GM19351 (cell line): ENCODE measurements at regions not wholly inside any gene's neighbourhood (a gene's known extent, or its start where the extent isn't known, plus 50 kb on each side); places are given as distances from the start of the nearest gene placed in this dataset.

Experiments used
- ATAC-seq: cut with Tn5 transposase; IDR thresholded peaks from one replicate; pipeline ENCODE4 v1.9.1; 2021; ENCODE audit warnings: mild to moderate bottlenecking, moderate library complexity; ENCODE audit not compliant: unreplicated experiment

DNA sequence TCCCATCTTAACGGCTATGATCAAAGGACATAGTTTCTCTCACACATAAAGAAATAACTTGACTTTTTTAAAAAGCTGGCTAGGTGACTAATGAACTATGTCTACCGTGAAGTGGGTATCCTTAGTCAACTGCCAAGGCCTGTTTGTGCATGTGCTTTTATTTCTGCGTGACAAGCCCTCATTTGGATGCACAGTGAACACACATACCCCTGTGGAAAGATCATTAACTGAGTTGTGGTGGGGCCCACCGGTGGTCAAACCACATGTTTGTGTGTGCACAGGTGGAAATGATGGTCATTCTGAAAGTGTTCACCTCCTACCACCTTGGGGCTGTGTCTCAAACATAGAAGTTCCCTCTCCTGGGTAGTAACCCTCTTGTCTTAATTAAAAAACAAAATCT, 256.1 kb upstream of the SALL1 start:
- ATAC-seq, result no peak

DNA sequence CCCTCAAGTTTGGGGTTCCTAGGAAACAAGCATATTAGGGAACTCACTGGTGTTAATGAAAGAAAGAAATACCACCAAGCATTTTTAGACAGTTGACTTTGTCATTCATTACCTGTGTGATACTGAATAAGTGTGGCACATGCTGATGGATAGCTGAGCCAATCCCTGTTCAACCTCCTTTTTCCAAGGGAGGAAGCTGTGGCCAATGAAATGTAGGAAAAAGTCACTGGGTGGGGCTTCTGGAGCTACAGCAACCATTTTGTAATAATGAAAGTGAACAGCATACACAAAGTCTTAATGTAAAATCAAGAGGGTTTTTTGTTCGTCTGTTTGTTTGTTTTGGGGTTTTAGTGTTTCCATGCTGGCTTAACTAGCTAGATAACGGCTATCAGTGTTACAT, 254.3 kb upstream of the SALL1 start:
- ATAC-seq, result no peak

DNA sequence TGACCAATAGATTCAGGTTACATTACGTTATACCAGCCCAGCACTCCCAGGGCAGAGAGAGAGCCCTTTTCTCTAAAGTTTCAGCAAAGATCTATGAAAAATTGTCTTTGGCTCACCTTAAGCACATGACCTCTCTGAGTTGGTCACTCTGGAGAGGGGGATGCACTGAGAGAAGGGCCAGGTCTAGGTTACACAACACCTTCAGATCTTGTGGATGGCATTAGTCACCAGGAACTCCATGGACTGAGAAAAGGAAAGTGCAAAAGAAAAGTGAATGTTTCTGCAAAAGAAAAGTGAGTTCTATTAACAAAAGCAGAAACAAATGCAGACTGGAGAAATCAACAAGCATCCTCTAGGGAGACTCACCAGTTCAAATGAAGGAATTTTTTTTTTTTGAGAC, 253.3 kb upstream of the SALL1 start:
- no peak for ATAC-seq

DNA sequence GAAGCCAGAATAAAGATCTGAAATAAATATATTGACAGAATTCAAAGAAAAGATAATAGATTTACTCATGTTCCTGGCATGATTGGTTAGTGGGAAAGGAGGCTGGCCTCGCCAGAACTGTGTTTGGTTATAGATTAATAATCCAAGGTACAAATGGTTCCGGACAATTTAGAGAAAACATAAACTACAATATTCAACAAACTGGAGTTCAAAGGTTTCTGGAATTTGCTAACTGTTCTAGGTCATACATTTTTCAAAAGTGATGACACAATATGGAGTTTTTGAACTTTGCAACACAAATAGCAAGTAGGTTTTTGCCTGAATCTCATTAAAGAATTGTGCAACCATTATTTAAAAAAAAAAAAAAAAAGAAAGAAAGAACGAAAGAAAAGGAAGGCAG, 251.7 kb upstream of the SALL1 start:
- ATAC-seq, result no peak

DNA sequence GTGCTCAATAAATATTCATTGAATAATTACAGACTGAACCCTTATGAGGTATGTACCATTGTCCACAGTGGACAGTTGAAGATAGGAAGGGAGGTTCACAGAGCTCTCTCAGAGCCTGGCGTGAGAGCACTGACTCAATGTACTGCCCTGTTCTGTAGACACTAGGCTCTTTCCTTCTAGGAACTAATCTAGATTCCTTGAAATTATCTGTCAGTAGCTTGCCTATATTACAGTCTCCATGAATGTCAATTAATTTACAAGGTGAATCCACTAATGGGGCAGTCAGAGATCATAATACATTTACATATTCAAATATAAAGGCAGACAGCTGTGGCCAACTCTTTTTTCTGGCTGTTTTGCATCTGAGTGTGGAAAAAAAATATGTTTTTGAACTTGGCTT, 251.2 kb upstream of the SALL1 start:
- ATAC-seq, result no peak

DNA sequence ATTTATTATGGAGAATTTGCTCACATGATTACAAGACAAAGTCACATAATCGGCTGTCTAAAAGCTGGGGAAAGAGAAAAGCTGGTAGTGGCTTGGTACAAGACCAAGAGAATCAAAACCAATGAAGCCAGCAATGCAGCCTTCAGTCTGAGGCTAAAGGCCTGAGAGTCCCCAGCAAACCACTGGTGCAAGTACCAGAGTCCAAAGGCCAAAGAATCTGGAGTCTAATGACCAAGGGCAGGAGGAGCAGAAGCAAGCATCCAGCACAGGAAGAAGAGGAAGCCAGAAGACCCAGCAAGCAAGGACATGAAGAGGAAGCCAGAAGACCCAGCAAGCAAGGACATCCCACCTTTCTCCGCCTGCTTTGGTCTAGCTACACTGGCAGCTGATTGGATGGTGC, 250.6 kb upstream of the SALL1 start:
- no peak for ATAC-seq

DNA sequence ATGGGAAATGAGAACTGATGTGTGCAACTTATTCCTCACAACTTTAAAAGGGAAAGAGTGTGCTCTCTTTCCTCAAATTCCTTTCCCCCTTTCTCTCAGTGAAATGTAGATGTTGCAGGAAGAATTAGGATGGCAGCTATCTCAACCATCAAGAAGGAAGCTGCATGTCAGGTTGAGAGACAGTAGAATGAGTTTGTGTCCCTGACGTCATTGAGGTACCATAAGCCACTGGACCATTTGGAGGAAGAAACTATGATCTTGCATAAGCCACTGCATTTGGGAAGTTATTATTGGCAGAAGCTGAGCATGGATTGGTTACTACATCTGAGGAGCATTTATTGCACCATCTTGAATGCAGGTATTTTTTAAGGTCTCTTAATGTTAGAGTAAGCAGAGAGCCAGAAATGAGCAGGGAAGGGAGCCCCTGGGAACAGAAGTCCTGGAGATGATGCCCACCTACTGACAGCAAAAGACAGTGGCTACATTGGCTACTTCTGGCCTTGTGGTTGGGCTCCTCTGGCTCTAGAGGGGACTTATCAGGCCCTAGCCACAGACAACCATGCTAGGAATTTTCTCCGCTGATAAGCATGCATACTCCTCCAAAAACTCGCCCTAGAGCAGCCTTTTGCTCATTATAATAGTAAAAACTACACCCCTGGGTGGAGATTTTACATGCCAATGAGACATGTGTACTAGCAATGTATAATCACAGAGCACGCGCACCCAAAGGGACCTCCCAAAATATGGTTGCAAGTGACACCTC, 249.0 kb upstream of the SALL1 start:
- ATAC-seq, result no peak

DNA sequence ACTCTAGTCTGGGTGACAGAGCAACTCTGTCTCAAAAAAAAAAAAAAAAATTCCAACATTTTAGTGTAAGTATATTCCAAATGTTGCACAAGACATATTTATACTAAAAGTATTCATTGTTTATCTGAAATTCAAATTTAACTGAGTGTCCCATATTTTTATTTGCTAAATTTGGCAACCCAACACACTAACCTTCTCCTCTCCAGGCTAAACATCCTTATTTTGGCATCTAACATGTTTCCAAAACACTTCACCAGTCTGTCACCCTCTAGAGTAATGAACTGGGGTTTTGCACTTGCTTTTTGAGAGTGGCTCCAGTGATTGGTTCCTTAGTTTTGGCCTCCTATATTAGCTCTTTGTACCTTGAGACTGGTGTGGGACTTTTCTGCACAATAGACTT, 243.4 kb upstream of the SALL1 start:
- no peak for ATAC-seq

DNA sequence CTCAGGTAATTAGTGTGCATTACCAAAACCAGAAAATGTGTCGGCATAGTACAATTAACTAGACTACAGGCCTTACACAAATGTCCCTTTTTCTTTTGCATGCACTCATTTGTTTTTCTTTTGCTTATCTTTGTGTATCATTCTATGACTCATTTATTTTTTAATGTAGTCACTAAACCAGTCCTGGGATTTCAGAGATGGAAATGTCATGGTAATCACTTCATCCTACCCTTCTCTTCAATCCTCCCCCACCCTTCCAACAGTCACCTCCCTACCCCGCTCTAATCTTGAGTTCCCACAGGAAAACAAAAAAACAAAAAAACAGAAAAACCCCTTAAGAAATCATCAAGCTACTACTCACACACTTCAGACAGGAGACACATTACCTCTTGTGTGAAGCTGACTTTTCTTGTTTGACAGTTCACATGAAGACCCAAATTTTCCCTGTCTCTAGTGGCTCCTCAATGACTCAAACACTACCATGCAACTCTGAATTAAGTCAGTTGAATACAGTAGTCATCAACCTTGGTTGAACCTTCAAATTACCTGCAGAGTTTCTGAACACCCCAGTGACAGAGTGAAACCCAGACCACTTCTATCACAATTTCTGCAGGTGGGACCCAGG, 242.4 kb upstream of the SALL1 start:
- ATAC-seq, result no peak

DNA sequence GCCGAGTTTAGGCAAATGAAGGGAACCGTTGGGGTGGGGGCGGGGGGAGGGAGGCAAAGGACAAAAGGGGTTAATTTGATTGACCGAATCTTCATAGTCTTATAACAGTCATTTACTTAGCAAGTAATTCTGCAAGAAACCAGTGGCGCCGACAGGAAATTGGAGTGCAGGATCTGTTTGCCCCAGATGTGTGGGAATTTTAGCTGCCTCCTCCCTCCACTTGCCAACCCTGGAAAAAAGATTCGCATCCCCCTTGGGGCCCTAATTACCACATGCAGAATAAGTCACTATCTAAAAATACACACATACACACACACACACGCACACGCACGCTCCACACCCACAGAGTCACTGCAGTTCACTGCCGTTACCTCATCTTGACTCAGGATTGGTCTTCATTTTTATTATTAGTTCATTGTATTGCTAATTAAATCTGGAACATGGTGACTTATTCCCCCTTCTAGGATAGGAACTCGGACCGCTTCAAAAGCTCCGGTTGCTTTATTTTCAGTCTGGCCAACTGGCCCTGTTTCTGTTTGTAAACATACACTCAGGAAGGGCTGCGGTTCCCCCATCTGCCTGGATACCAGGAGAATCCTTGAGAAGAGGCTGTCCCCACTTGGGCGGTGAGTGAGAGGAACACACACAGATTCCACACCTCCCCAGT, 241.6 kb upstream of the SALL1 start:
- ATAC-seq, result no peak

DNA sequence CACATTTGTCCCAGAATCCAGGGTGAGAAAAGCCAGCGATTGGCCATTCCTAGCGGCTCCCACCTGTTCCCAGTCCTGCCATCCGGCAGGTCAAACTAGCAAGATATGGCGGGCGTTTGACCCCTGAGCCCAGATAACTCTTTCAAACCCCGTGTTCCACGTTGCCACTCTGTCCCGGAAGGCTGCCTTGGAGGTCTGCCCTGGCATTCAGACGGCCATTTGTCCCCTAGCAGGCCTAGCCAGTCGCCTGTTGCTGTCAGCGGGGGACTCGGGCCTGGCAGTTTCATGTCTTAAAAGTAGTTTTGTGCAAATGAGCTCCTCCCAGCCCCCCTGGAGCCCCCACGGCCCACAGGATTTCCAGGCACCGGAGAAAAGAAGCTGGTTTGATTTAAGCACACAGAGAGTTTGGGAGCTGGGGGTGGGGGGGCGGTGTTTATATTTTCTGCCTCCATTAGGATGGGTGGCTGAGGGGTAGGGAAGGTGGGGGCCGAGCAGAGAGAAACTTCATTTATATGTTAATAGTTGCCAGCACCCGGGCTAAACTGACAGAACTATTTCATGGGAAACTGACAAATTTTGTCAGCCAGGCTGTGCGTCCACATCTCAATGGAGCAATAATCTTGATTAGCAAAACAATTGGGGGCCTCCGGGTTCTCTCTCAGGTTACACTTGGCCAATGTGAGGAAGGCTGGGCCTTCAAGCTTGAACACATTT, 240.9 kb upstream of the SALL1 start:
- no peak for ATAC-seq

DNA sequence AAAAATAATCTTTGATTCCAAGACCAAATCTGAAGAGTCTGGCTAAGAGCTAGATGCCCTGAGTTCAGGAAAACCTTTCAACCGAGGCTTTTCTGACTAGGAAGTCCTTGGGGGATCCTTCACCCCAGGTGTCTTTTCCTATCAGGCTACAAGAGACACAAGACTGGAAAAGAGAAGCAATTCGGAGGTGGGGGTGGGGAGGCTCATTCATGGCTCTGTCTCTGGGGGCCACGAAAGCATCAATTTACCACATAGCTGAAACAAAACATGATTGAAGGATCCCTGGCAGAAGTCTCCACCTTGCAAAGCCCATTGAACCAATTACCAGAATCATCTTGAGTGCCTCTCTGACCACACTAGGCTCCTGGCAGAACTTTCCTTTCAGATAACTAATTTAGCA, 239.8 kb upstream of the SALL1 start:
- no peak for ATAC-seq

DNA sequence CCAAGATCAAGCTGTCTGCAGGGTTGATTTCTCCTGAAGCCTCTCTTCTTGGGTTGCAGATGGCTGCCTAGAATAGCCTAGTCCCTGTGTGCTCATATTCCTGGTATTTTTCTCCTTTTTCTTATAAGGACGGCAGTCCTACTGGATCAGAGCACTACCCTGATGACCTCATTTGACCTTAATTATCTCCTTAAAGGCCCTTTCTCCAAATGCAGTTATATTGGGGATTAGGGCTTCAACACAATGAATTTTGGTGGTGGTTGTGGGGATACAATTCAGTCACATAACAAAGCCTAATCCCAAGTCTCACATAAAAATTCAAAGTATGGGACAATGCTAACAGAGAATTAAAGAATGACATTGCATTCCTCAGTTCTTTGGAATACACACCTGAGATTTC, 238.8 kb upstream of the SALL1 start:
- no peak for ATAC-seq

DNA sequence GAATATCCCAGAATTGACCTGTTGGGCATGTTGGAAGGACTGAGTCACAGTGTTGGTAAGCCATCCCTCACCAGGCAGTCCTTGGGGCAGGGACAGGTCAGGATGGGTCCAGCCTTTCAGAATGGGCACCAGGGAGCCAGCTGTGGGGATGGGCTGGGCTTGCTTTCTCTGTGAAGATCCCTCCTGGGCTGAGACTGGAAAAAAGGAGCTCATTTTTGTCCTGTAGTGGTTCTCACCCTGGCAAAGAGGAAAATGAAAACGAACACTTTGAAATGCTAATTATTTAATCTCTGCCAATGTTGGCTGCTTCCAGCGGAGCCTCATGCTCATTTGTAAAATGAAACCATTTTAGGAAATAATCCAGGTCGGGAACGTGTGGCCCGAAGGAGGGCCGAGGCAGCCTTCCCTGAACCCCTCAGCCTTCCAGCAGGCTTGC, 237.5 kb upstream of the SALL1 start:
- ATAC-seq, result no peak

DNA sequence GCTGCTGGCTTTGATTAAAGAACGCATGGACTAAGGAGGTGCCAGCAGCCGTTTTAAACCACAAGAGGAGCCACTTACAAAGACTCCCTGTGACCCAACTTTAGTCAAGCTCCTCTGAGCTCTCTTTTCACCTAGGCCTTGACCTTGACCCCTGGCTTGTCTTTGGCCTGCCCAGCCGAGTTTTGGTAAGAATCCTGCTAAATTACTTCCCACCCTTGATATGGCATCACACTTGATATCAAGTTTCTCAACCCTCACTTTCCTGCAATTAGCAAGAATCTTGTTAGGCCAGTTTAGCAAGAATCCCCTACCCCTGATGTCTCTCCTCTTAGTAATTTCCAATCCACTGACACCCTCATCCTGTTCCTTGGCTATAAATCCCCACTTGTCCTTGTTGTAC, 232.8 kb upstream of the SALL1 start:
- ATAC-seq, result no peak

DNA sequence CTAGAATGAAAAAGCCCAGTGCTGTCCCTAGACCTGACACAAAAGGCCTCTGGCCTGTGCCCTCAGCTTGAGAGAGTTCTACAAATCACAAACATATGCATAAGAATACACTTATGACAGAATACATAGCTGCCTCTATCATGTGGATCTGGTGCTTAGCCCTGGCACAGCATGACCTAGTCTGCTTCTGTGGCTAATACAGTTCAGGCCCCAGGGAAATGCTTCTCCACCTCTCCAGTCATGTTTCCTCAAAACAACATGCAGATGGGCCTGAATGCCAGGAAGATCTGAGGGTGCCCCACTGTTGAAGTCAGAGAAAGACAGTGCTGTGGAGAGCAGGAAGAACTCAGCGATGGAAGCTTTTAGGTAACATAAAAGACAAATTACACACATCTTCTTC, 231.9 kb upstream of the SALL1 start:
- no peak for ATAC-seq

DNA sequence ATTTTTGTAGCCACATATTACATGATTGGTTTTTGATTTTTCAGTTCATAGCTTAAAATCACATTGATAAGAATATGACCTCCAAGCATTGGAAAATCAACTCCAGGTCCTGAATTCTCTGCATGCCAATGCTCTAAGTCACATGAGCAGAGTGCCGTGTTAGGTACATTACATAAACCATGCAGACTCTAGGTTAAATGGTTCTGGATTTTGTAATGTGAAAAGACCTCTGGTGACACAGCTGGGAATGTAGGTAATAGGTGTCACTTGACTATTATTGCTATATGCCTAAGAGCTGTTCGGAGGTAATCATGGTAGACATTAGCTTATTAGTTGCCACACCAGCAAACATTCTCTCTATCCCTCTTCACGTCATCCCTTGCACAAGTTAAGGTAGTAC, 231.1 kb upstream of the SALL1 start:
- no peak for ATAC-seq

DNA sequence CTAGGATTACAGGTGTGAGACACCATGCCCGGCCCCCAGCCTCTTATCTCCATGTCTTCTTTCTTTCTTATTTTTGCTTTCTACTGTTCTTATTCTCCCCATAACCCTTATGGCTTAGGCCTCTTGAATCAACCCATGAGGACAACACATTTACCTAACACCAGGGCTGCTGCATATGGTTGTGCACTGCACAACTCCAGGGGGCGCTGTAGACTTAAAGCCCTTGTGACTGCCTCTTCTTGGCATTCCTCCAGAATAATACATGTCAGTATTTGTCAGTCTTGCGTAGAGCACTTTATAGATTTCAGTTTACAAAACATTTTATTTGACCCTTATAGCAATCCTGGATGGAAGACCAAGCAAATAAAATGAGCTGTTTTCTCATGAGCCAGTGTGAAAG, 225.0 kb upstream of the SALL1 start:
- ATAC-seq, result no peak

DNA sequence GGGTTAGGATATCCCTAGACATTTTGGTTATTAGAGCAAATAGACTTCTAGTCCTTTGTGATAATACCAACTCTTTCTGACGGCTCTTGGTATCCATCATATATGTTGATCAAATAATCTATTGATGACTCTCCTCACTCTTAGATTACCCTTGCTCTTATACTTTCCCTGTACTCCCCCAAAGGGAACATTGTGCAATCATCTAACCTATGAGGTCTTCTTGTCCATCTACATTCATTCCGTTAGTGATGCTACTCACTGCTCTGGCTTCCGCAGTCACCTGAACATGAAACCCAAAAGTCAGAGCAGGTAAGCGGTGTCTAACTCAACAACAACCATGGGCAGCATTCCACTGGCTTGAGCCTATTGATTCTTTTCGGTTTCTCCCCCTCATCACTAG, 223.7 kb upstream of the SALL1 start:
- ATAC-seq, result no peak

DNA sequence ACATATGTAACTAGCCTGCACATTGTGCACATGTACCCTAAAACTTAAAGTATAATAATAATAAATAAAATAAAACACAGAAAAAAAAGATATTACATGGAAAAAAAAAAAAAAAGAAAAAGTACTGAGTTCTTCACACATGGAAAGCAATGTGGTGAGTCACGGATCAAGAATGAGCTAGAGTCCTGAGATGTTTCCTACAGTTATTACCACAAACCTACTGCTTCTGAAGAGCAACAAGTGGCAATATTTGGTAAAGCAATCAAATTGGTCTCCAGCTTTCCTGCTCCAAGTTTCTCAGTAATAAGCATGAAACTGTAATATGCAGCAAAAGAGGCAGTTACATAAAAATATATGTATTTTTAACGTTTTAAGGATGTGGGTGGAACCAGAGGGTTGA, 223.3 kb upstream of the SALL1 start:
- no peak for ATAC-seq

DNA sequence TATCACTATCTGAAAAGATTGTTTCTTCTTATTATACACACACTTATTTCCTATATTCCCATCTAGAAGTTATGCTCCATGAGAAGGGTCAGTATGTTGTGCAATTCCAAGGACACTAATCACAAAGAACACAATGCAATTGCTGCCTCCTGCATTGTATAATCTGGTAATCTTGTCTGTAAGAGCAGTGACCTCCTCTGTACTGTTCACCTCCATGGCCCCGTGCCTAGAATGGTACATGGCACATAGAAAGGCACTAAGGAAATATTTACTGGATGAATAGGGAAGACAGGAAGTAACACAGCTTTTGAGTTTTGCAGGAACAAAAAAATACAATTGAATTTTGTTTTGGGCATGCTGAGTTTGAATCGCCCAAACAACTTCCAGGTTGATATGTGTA, 214.6 kb upstream of the SALL1 start:
- ATAC-seq, result no peak
